Dendritic cell treated with granulocyte-macrophage colony-stimulating factor and Interleukin-4, amounts not matched to agents 40 ng/mL and 50 ng/mL, for 4 days (primary cell): ENCODE measurements at regions not wholly inside any gene's neighbourhood (a gene's known extent, or its start where the extent isn't known, plus 50 kb on each side); places are given as distances from the start of the nearest gene placed in this dataset.

Experiments
- H3K27ac Mint-ChIP-seq: one replicate; pipeline ENCODE4 v1.8.0; 2022; ENCODE audit warnings: mild to moderate bottlenecking, mixed read lengths
- H3K27me3 Mint-ChIP-seq: one replicate; pipeline ENCODE4 v1.8.0; 2022; ENCODE audit warnings: mild to moderate bottlenecking, mixed read lengths
- H3K36me3 Mint-ChIP-seq: one replicate; pipeline ENCODE4 v1.8.0; 2022; ENCODE audit warnings: low read depth, mixed read lengths
- H3K4me1 Mint-ChIP-seq: one replicate; pipeline ENCODE4 v1.8.0; 2022; ENCODE audit warnings: low read depth, mixed read lengths
- H3K4me3 Mint-ChIP-seq: one replicate; pipeline ENCODE4 v1.8.0; 2022; ENCODE audit warnings: mild to moderate bottlenecking, moderate library complexity, mixed read lengths
- H3K9me3 Mint-ChIP-seq: one replicate; pipeline ENCODE4 v1.8.0; 2022; ENCODE audit warnings: mixed read lengths
- intact Hi-C: fragments of 100-400 bp; cut with micrococcal nuclease; formaldehyde crosslinking; loops from one replicate; pipeline ENCODE4 v1.15.0; 2022

GRCh38 chr15:85941186-85941855, 138.3 kb upstream of the AGBL1 start:
- H3K4me3 Mint-ChIP-seq = no peak overlapping the region
- no peak overlapping the region for H3K27ac Mint-ChIP-seq
- no peaks in the 10 kb centered on the region for H3K36me3 Mint-ChIP-seq
- intact Hi-C loops = no loop called here
- no peaks in the 10 kb centered on the region for H3K9me3 Mint-ChIP-seq
- H3K27me3 Mint-ChIP-seq = no peaks in the 10 kb centered on the region
- no peaks in the 10 kb centered on the region for H3K4me1 Mint-ChIP-seq

GRCh38 chr15:85942632-85943031, 137.0 kb upstream of the AGBL1 start:
- Mint-ChIP-seq H3K27ac (no peak overlapping the region), H3K9me3 (no peaks in the 10 kb centered on the region), H3K4me3 (no peak overlapping the region), H3K36me3 (no peaks in the 10 kb centered on the region), H3K27me3 (no peaks in the 10 kb centered on the region), H3K4me1 (no peaks in the 10 kb centered on the region)
- intact Hi-C loops = no loop called here

GRCh38 chr15:85943151-85943550, 136.5 kb upstream of the AGBL1 start:
- H3K27ac Mint-ChIP-seq = no peak overlapping the region
- H3K27me3 Mint-ChIP-seq = no peaks in the 10 kb centered on the region
- H3K9me3 Mint-ChIP-seq = no peaks in the 10 kb centered on the region
- intact Hi-C loops = no loop called here
- H3K4me1 Mint-ChIP-seq = no peaks in the 10 kb centered on the region
- H3K4me3 Mint-ChIP-seq = no peak overlapping the region
- no peaks in the 10 kb centered on the region for H3K36me3 Mint-ChIP-seq

DNA sequence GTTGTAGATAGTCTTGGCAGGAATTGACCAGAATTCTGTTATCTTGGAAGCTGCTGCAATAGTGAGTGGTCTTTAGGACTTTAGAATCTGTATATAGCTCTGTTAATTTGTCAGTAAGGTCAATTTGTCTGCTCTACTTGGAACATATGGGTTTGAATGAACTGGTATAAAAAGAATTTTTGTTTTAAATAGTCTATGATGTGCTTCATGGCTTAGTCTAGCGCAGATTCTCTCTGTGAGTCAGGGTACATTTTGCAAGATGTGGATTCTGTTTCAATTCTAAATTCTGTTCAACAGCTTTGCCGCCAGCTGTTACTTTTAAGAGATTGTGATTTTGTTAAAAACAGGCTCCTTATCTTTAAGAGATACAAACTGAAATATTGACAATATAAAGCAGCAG, 135.9 kb upstream of the AGBL1 start:
- Mint-ChIP-seq H3K9me3 (no peaks in the 10 kb centered on the region), H3K4me3 (no peak overlapping the region), H3K4me1 (no peaks in the 10 kb centered on the region), H3K27me3 (no peaks in the 10 kb centered on the region), H3K27ac (no peak overlapping the region), H3K36me3 (no peaks in the 10 kb centered on the region)
- intact Hi-C loops = no loop called here

- no peaks in the 10 kb centered on the region for H3K27me3 Mint-ChIP-seq
- H3K27ac Mint-ChIP-seq = no peak overlapping the region
- H3K9me3 Mint-ChIP-seq = no peaks in the 10 kb centered on the region
- H3K4me3 Mint-ChIP-seq = no peak overlapping the region
- H3K36me3 Mint-ChIP-seq = no peaks in the 10 kb centered on the region
- intact Hi-C loops = no loop called here
- H3K4me1 Mint-ChIP-seq = no peaks in the 10 kb centered on the region
Observed at GRCh38 chr15:85947021-85947420, 132.7 kb upstream of the AGBL1 start.

DNA sequence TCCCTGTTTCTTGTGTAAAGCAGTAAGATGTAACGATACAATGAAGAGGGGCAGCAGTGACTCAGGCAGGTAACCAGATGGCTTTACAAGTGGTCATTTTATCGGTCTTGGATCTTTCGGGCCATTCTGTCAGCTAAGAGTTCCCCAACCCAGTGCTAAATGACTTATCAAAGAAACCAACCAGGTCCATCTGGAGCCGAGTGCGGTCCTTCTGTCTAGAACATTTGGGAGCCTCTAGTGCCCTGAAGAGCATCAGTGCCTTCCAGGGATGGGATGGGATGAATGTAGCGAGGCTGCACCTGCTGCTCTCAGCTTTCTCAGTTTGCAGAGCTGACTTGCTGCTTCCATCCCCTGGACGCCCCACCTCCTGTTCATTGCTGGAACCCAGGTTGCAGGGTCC, 131.7 kb upstream of the AGBL1 start:
- Mint-ChIP-seq H3K4me1 (no peaks in the 10 kb centered on the region), H3K4me3 (no peak overlapping the region), H3K27ac (no peak overlapping the region), H3K27me3 (no peaks in the 10 kb centered on the region), H3K9me3 (no peaks in the 10 kb centered on the region), H3K36me3 (no peaks in the 10 kb centered on the region)
- intact Hi-C loops = no loop called here

DNA sequence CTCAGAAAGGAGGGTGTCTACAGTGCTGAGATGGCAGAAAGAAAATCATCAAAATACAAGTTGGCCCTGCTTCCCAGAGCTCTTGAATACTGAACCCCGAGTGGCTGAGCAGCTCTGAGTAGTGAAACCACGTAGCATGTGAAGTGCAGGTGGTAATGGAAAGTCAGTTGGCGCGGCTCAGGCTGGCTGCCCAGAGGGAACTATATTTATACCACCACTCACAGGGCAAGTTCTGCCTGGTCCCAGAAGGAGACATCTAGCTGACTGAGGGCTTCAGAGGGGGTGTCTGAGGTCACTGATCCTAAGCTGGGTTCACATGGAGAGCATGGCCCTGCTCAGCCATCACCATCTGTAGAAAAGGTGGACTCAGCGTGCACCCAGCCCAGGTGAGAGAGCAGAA, 129.6 kb upstream of the AGBL1 start:
- H3K4me3 Mint-ChIP-seq = no peak overlapping the region
- intact Hi-C loops = no loop called here
- H3K27me3 Mint-ChIP-seq = no peaks in the 10 kb centered on the region
- H3K36me3 Mint-ChIP-seq = no peaks in the 10 kb centered on the region
- no peak overlapping the region for H3K27ac Mint-ChIP-seq
- no peaks in the 10 kb centered on the region for H3K4me1 Mint-ChIP-seq
- peaks cover 2% of the 10 kb centered on the region for H3K9me3 Mint-ChIP-seq

DNA sequence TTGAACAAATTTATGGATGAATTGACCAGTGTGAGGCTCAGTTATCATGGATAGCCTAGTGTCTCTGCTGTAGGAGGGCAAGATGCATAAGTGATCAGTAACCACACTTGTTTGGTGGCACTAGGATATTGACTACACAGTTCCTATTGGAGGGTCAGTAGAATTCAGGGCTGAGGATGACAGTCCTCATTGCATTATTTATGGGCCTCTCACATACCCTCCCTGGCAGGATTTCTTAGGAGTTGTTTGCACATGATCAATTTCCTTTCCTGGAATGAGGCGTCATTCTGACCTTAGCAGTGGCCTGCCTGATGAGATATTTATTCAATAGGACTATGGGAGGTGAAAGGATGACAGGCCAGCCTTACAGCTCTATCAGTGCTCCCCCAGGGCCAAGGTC, 125.1 kb upstream of the AGBL1 start:
- no peaks in the 10 kb centered on the region for H3K4me1 Mint-ChIP-seq
- H3K9me3 Mint-ChIP-seq = peaks cover 8% of the 10 kb centered on the region
- no peak overlapping the region for H3K4me3 Mint-ChIP-seq
- intact Hi-C loops = no loop called here
- no peak overlapping the region for H3K27ac Mint-ChIP-seq
- no peaks in the 10 kb centered on the region for H3K36me3 Mint-ChIP-seq
- H3K27me3 Mint-ChIP-seq = peaks cover 1% of the 10 kb centered on the region

DNA sequence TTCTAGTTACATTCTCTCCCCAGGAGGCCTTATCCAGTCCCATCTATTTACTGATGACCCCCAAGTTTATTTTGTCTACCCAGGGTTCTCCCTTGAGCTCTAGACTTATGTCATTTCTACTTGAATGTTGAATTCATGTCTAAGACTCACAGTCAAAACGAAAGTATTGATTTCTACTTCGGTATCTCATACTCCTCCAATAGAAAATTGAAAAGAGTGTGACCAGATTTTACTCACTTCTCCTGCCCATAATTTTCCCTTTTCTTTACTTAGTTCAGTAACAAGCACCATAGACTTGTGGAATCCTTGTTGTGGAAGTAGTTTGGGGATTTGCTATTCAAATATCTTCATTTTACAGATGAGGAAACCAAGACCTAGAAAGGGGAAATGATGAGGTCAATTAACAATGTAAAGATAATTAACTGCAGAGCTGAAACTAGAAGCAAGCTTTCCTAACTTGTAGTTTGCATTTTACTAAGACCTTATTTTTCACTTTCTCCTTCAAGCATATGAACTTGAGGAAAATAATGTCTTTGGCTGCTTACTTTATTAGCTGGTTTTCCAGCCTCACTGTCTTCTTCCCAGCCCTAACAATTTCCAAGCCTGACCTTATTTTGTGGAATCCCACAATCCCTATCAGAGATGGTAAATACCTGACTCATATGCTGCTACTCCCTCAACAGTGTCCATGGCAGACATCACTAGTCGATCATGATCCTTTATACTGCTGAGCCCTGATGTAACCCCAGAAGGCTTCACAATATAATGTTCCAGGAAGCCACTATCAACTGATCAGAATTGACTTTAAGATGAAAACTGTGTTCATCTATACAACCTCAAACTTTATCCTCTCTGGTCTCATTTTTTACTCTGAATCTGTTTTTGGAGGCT, 123.9 kb upstream of the AGBL1 start:
- intact Hi-C loops = no loop called here

DNA sequence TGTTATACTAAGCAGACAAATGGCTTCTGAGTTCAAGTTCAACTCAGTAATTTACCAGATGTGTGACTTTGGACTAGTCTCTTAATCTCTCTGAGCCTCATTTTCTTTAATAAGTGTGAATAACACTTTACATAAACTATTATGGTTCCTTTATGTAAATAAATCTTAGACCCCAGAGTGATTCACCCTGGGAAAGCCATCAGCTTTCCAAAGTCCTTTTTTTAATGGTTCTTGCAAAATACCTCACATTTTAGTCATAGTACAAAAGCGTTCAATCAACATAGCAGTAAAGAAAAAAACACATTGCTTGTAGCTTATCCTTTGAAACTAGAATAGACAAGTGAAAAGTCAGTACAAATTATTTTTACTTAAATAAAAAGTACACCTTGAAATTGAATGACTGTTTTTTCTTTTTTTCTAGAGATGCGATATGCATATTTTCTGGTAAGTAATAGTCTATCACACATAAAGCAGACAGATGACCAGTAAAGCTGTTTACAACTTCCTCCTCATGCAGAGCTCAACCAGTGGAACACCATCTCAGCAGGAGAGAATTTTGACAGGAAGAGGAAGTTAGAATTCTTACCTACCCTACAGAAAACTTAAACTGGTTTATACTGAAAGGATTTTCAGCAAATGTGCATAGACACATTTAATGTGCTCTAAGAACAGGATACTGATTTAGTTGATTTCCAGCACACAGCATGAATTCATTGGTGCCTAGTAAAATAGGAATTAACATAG, 123.0 kb upstream of the AGBL1 start:
- intact Hi-C loops = no loop called here
- Mint-ChIP-seq H3K4me3 (no peak overlapping the region), H3K27me3 (peaks cover 1% of the 10 kb centered on the region), H3K4me1 (no peaks in the 10 kb centered on the region), H3K36me3 (no peaks in the 10 kb centered on the region), H3K9me3 (peaks cover 8% of the 10 kb centered on the region), H3K27ac (no peak overlapping the region)

More for the DNA sequence above, 123.9 kb upstream of the AGBL1 start:
- peaks cover 8% of the 10 kb centered on the region for H3K9me3 Mint-ChIP-seq
- H3K4me3 Mint-ChIP-seq = no peak overlapping the region
- H3K4me1 Mint-ChIP-seq = no peaks in the 10 kb centered on the region
- no peak overlapping the region for H3K27ac Mint-ChIP-seq
- H3K36me3 Mint-ChIP-seq = no peaks in the 10 kb centered on the region
- peaks cover 1% of the 10 kb centered on the region for H3K27me3 Mint-ChIP-seq

GRCh38 chr15:85959611-85960010, 120.1 kb upstream of the AGBL1 start:
- H3K27me3 Mint-ChIP-seq = peaks cover 1% of the 10 kb centered on the region
- no peaks in the 10 kb centered on the region for H3K36me3 Mint-ChIP-seq
- H3K4me1 Mint-ChIP-seq = no peaks in the 10 kb centered on the region
- no peak overlapping the region for H3K4me3 Mint-ChIP-seq
- intact Hi-C loops = no loop called here
- H3K9me3 Mint-ChIP-seq = peaks cover 8% of the 10 kb centered on the region
- no peak overlapping the region for H3K27ac Mint-ChIP-seq

- H3K9me3 Mint-ChIP-seq = peaks cover 4% of the 10 kb centered on the region
- H3K4me3 Mint-ChIP-seq = no peak overlapping the region
- H3K27me3 Mint-ChIP-seq = peaks cover under 1% of the 10 kb centered on the region
- H3K27ac Mint-ChIP-seq = no peak overlapping the region
- no peaks in the 10 kb centered on the region for H3K36me3 Mint-ChIP-seq
- intact Hi-C loops = no loop called here
- no peaks in the 10 kb centered on the region for H3K4me1 Mint-ChIP-seq
Observed at GRCh38 chr15:85960381-85960780, 119.3 kb upstream of the AGBL1 start.

GRCh38 chr15:85961821-85962220, 117.8 kb upstream of the AGBL1 start:
- no peaks in the 10 kb centered on the region for H3K9me3 Mint-ChIP-seq
- H3K27me3 Mint-ChIP-seq = no peaks in the 10 kb centered on the region
- H3K36me3 Mint-ChIP-seq = no peaks in the 10 kb centered on the region
- intact Hi-C loops = no loop called here
- H3K4me3 Mint-ChIP-seq = no peak overlapping the region
- no peaks in the 10 kb centered on the region for H3K4me1 Mint-ChIP-seq
- no peak overlapping the region for H3K27ac Mint-ChIP-seq

DNA sequence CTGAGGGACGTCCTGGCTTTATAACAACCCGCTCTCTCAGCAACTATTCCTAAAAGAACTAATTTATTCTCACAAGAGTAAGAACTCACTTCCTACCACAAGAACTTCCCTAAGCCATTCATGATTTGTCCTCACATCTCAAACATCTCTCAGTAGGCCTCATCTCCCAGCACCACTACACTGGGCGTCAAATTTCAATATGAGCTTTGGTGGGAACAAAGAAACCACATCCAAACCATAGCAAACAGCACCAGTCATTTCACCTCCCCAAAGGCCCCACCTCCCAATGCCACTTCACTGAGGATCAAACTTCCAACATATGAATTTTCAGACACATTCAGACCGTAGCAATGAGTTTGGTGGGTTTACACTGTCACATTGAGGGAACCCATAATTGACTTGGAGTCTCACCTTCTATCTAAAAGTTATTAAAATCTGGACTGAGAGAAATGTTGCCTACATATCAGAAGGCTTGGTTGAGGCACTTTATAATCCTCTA, 116.4 kb upstream of the AGBL1 start:
- no peaks in the 10 kb centered on the region for H3K27me3 Mint-ChIP-seq
- no peaks in the 10 kb centered on the region for H3K9me3 Mint-ChIP-seq
- H3K27ac Mint-ChIP-seq = no peak overlapping the region
- H3K36me3 Mint-ChIP-seq = no peaks in the 10 kb centered on the region
- H3K4me3 Mint-ChIP-seq = no peak overlapping the region
- intact Hi-C loops = no loop called here
- no peaks in the 10 kb centered on the region for H3K4me1 Mint-ChIP-seq
